Endothelial cell of umbilical vein (primary cell): ENCODE measurements at regions not wholly inside any gene's neighbourhood (a gene's known extent, or its start where the extent isn't known, plus 50 kb on each side); places are given as distances from the start of the nearest gene placed in this dataset.

ENCODE experiments used
- BruUV-seq: library from RNA; stranded (reverse); fragments of 400-500 nt; replicated peaks from 2 replicates; lab custom pipeline; 2021; lab: Mats Ljungman, UMichigan
- CTCF ChIA-PET: fragments of 300-600, 350-600 bp; sonication (Branson Sonifier 250); formaldehyde crosslinking; loops from one replicate; lab custom pipeline; 2021; ENCODE audit warnings: antibody characterized with exemption, inconsistent platforms; lab: Charles Lee
- POLR2A ChIA-PET: fragments of 300-600, 350-600 bp; sonication (Branson Sonifier 250); formaldehyde crosslinking; loops from one replicate; lab custom pipeline; 2021; ENCODE audit warnings: antibody characterized with exemption, inconsistent platforms; lab: Charles Lee
- DNase-seq: peaks from one replicate; pipeline ENCODE4 v3.0.0-alpha.2; 2011; ENCODE audit warnings: low read depth, low spot score
- FAIRE-seq: peaks from 2 replicates; lab custom pipeline; 2011; peaks lifted over from hg19 to GRCh38; lab: Jason Lieb, UNC
- H2AFZ ChIP-seq: 2 replicates; pipeline ENCODE4 v1.6.0; 2012; ENCODE audit warnings: low read depth, low read length, control low read depth, inconsistent platforms
- H3K27ac ChIP-seq: 2 replicates; pipeline ENCODE4 v1.5.1; 2011; ENCODE audit warnings: low read depth, mild to moderate bottlenecking, control low read depth, low read length, moderate library complexity; ENCODE audit not compliant: insufficient read depth
- H3K27me3 ChIP-seq, 2 experiments: 2 replicates each; pipeline versions ENCODE4 v1.6.0 to v1.6.1; 2011; ENCODE audit warnings: low read length in 2 of 2, mixed read lengths in 1 of 2; ENCODE audit not compliant: control insufficient read depth in 2 of 2, insufficient read depth in 2 of 2
- H3K36me3 ChIP-seq, 2 experiments: 2 replicates in 1 of 2; 3 replicates in 1 of 2; pipeline ENCODE4 v1.5.1; 2011; ENCODE audit warnings: low read length in 2 of 2, mild to moderate bottlenecking in 1 of 2, moderate library complexity in 1 of 2; ENCODE audit not compliant: control insufficient read depth in 2 of 2, insufficient read depth in 2 of 2; ENCODE audit errors: extremely low read depth in 1 of 2
- H3K4me1 ChIP-seq: 3 replicates; pipeline ENCODE4 v1.5.1; 2011; ENCODE audit warnings: mild to moderate bottlenecking, low read length; ENCODE audit not compliant: control insufficient read depth, insufficient read depth; ENCODE audit errors: extremely low read depth
- H3K4me2 ChIP-seq: 2 replicates; pipeline ENCODE4 v1.6.1; 2011; ENCODE audit warnings: low read length, control low read depth, mixed read lengths; ENCODE audit not compliant: insufficient read depth
- H3K4me3 ChIP-seq, 3 experiments: fragments of 200-600 bp in 1 of 3; sonication (generic), shearing (Covaris generic) in 1 of 3; replicated peaks in 1 of 3; 2 replicates each; pipeline ENCODE4 v1.5.1; 2011 to 2016; ENCODE audit warnings: control low read depth in 3 of 3, low read length in 3 of 3, mild to moderate bottlenecking in 2 of 3, inconsistent platforms in 1 of 3, low read depth in 1 of 3, moderate library complexity in 1 of 3; ENCODE audit not compliant: insufficient read depth in 1 of 3
- H3K79me2 ChIP-seq: 2 replicates; pipeline ENCODE4 v1.6.0; 2012; ENCODE audit warnings: low read length, inconsistent platforms; ENCODE audit not compliant: control insufficient read depth, insufficient read depth
- H3K9ac ChIP-seq: replicated peaks from 2 replicates; pipeline ENCODE3; 2011; ENCODE audit warnings: low read length, control low read depth; ENCODE audit not compliant: insufficient read depth; ENCODE audit errors: extremely low read depth
- H3K9me1 ChIP-seq: replicated peaks from 3 replicates; pipeline ENCODE4 v1.6.0; 2011; ENCODE audit warnings: mild to moderate bottlenecking, low read length; ENCODE audit not compliant: control insufficient read depth, insufficient read depth; ENCODE audit errors: extremely low read depth
- H3K9me3 ChIP-seq: replicated peaks from 2 replicates; pipeline ENCODE4 v1.5.1; 2012; ENCODE audit warnings: low read length, inconsistent platforms; ENCODE audit not compliant: control insufficient read depth, insufficient read depth
- H4K20me1 ChIP-seq: replicated peaks from 2 replicates; pipeline ENCODE3; 2011; ENCODE audit warnings: mild to moderate bottlenecking, low read length; ENCODE audit not compliant: control insufficient read depth, insufficient read depth; ENCODE audit errors: extremely low read depth
- CTCF ChIP-seq, 2 donors: IDR thresholded peaks; 1 replicate in 1 of 2; 2 replicates in 1 of 2; pipeline ENCODE4 v1.5.1; 2011; ENCODE audit warnings: low read length in 2 of 2, mild to moderate bottlenecking in 2 of 2, moderate library complexity in 2 of 2, control low read depth in 1 of 2, inconsistent platforms in 1 of 2, low read depth in 1 of 2; ENCODE audit not compliant: insufficient read depth in 1 of 2; ENCODE audit errors: extremely low read depth in 1 of 2
- EZH2 ChIP-seq: IDR thresholded peaks from 2 replicates; pipeline ENCODE4 v1.6.1; 2012; ENCODE audit warnings: borderline replicate concordance, low read depth, mild to moderate bottlenecking, moderate library complexity, low read length, inconsistent platforms; ENCODE audit not compliant: severe bottlenecking
- FOS ChIP-seq: IDR thresholded peaks from 2 replicates; pipeline ENCODE4 v1.6.1; 2011; ENCODE audit warnings: mild to moderate bottlenecking, low read length, moderate library complexity, borderline replicate concordance; ENCODE audit not compliant: insufficient read depth
- GATA2 ChIP-seq: IDR thresholded peaks from 2 replicates; pipeline ENCODE4 v1.7.0; 2011; ENCODE audit warnings: low read depth, mild to moderate bottlenecking, moderate library complexity, mixed read lengths, low read length; ENCODE audit not compliant: insufficient read length, insufficient read depth
- JUN ChIP-seq: IDR thresholded peaks from 2 replicates; pipeline ENCODE4 v1.6.1; 2011; ENCODE audit warnings: borderline replicate concordance, low read depth; ENCODE audit not compliant: insufficient read length, insufficient read depth
- MAX ChIP-seq: IDR thresholded peaks from 2 replicates; pipeline ENCODE4 v1.6.1; 2011; ENCODE audit not compliant: insufficient read depth, insufficient read length
- MYC ChIP-seq: IDR thresholded peaks from one replicate; pipeline ENCODE4 v1.6.1; 2011; ENCODE audit warnings: mild to moderate bottlenecking, low read depth, low read length
- POLR2A ChIP-seq: IDR thresholded peaks from 2 replicates; pipeline ENCODE4 v1.6.1; 2012; ENCODE audit warnings: low read depth, mild to moderate bottlenecking, control low read depth, low read length
- POLR2AphosphoS5 ChIP-seq: IDR thresholded peaks from 2 replicates; pipeline ENCODE4 v1.6.1; 2012; ENCODE audit warnings: low read depth, mild to moderate bottlenecking, control low read depth, low read length, moderate library complexity; ENCODE audit not compliant: insufficient read depth
- dilution Hi-C: fragments of 300-500 bp; cut with MboI; formaldehyde crosslinking; loops from one replicate; pipeline ENCODE4 v1.15.0; 2019; ENCODE audit warnings: low sequenced_read_pairs; ENCODE audit not compliant: extremely low pct_ligation_motif_present
- intact Hi-C: fragments of 100-400 bp; cut with micrococcal nuclease; formaldehyde crosslinking; loops from one replicate; pipeline ENCODE4 v1.10.0; 2022

GRCh38 chr14:89533766-89534165 is 116.7 kb upstream of the FOXN3 start:
- H3K27me3 ChIP-seq: no peaks in the 10 kb centered on the region
- H3K36me3 ChIP-seq: no peaks in the 10 kb centered on the region
- DNase-seq: no peak
- no peak for TF ChIP-seq CTCF (IDR thresholded peaks at IDR 0.05; ENCODE audit: extremely low read depth in 1 of 2, insufficient read depth in 1 of 2, low read depth in 1 of 2, low read length in 2 of 2)
- H3K9me1 ChIP-seq: no peaks in the 10 kb centered on the region
- H2AFZ ChIP-seq: no peak overlapping the region
- H3K9ac ChIP-seq: no peak overlapping the region
- intact Hi-C loops (no loop called here), dilution Hi-C loops (no loop called here)
- no peak overlapping the region for H3K4me2 ChIP-seq
- H3K4me1 ChIP-seq: no peaks in the 10 kb centered on the region
- no peak overlapping the region for H3K4me3 ChIP-seq
- ChIA-PET CTCF (interaction anchor here (1.2 to 1.4 kb wide), 2 partner anchors 9 to 357 kb away, joined by 3 read pairs; no protein-coding TSS in a partner anchor), POLR2A (no interaction called here)
- FAIRE-seq: no peak
- H3K9me3 ChIP-seq: no peaks in the 10 kb centered on the region
- no peaks in the 10 kb centered on the region for H4K20me1 ChIP-seq
- no peaks in the 10 kb centered on the region for H3K79me2 ChIP-seq
- H3K27ac ChIP-seq: no peak overlapping the region
- BruUV-seq: no TSS peak

- no peaks in the 10 kb centered on the region for H3K4me1 ChIP-seq
- POLR2A ChIA-PET: no interaction called here
- no peak overlapping the region for H3K4me3 ChIP-seq
- BruUV-seq: no TSS peak
- dilution Hi-C loops: no loop called here
- H3K27me3 ChIP-seq: no peaks in the 10 kb centered on the region
- H2AFZ ChIP-seq: no peak overlapping the region
- no peak overlapping the region for H3K4me2 ChIP-seq
- FAIRE-seq: no peak
- H3K9ac ChIP-seq: no peak overlapping the region
- H4K20me1 ChIP-seq: no peaks in the 10 kb centered on the region
- DNase-seq: no peak
- TF ChIP-seq EZH2 (no peak), JUN (no peak), MAX (no peak), POLR2A (no peak), GATA2 (no peak), CTCF (IDR thresholded peaks at IDR 0.05; ENCODE audit: extremely low read depth in 1 of 2, insufficient read depth in 1 of 2, low read depth in 1 of 2, low read length in 2 of 2) (no peak), MYC (no peak), POLR2AphosphoS5 (no peak), FOS (no peak)
- no peak overlapping the region for H3K27ac ChIP-seq
- no peaks in the 10 kb centered on the region for H3K36me3 ChIP-seq
- no peaks in the 10 kb centered on the region for H3K79me2 ChIP-seq
- intact Hi-C loops: no loop called here
- no peaks in the 10 kb centered on the region for H3K9me1 ChIP-seq
- CTCF ChIA-PET: interaction anchor here (1.2 kb wide), 1 partner anchor 357 kb away, joined by 3 read pairs; no protein-coding TSS in a partner anchor
- H3K9me3 ChIP-seq: no peaks in the 10 kb centered on the region
These were observed 116.1 kb upstream of the FOXN3 start for GRCh38 chr14:89533136-89533535.
